Panc1 (cell line): ENCODE measurements at regions not wholly inside any gene's neighbourhood (a gene's known extent, or its start where the extent isn't known, plus 50 kb on each side); places are given as distances from the start of the nearest gene placed in this dataset.

ENCODE experiments used
- ATAC-seq: fragments of 200-7000 bp; cut with Tn5 transposase; 2 replicates; pipeline ENCODE4 v1.9.1; 2020; ENCODE audit warnings: mild to moderate bottlenecking, moderate library complexity
- BruUV-seq: library from RNA; stranded (reverse); fragments of 400-500 nt; replicated peaks from 2 replicates; lab custom pipeline; 2021; lab: Mats Ljungman, UMichigan
- CTCF ChIA-PET: fragments of 300-600 bp; sonication (Branson Sonifier 250); formaldehyde crosslinking; loops from one replicate; lab custom pipeline; 2022; ENCODE audit warnings: antibody characterized with exemption; lab: Charles Lee
- POLR2A ChIA-PET: fragments of 300-600 bp; sonication (Branson Sonifier 250); formaldehyde crosslinking; loops from one replicate; lab custom pipeline; 2022; ENCODE audit warnings: antibody characterized with exemption; lab: Charles Lee
- DNase-seq: peaks from one replicate; pipeline ENCODE4 v3.0.0-alpha.2; 2010; ENCODE audit warnings: low read depth, low spot score
- H3K27ac ChIP-seq: 2 replicates; pipeline ENCODE4 v1.5.1; 2011; ENCODE audit warnings: mild to moderate bottlenecking, low read length, inconsistent platforms
- H3K27me3 ChIP-seq: fragments of 200-500 bp; sonication (Bioruptor generic); 2 replicates; pipeline ENCODE4 v1.6.0; 2014; ENCODE audit warnings: low read length, inconsistent platforms; ENCODE audit not compliant: control insufficient read depth, insufficient read depth
- H3K36me3 ChIP-seq: fragments of 200-500 bp; sonication (Bioruptor generic); 2 replicates; pipeline ENCODE4 v1.5.1; 2014; ENCODE audit warnings: inconsistent platforms, mild to moderate bottlenecking, low read length, moderate library complexity; ENCODE audit not compliant: control insufficient read depth, insufficient read depth
- H3K4me1 ChIP-seq: 2 replicates; pipeline ENCODE4 v1.5.1; 2011; ENCODE audit warnings: inconsistent platforms, mild to moderate bottlenecking, low read length, moderate library complexity; ENCODE audit not compliant: control insufficient read depth, insufficient read depth
- H3K4me3 ChIP-seq, 2 experiments: 2 replicates each; pipeline ENCODE4 v1.5.1; 2011 to 2012; ENCODE audit warnings: low read depth in 2 of 2, low read length in 2 of 2, mild to moderate bottlenecking in 2 of 2, inconsistent platforms in 1 of 2, moderate library complexity in 1 of 2
- H3K9me3 ChIP-seq: fragments of 200-500 bp; sonication (Bioruptor generic); 2 replicates; pipeline ENCODE4 v1.5.1; 2014; ENCODE audit warnings: low read depth, mild to moderate bottlenecking, inconsistent platforms, low read length, moderate library complexity; ENCODE audit not compliant: control insufficient read depth, insufficient read depth
- CTCF ChIP-seq: fragments of 450-650 bp; IDR thresholded peaks from 2 replicates; pipeline ENCODE4 v1.5.1; 2017; ENCODE audit warnings: mild to moderate bottlenecking
- POLR2AphosphoS5 ChIP-seq: IDR thresholded peaks from 2 replicates; pipeline ENCODE4 v1.6.1; 2012; ENCODE audit warnings: mild to moderate bottlenecking, low read depth, low read length, moderate library complexity
- REST ChIP-seq, 2 experiments: IDR thresholded peaks; 2 replicates each; pipeline ENCODE4 v1.6.1; 2011 to 2012; ENCODE audit warnings: low read depth in 2 of 2, control low read depth in 1 of 2, low read length in 1 of 2, mild to moderate bottlenecking in 1 of 2, moderate library complexity in 1 of 2; ENCODE audit not compliant: insufficient read depth in 1 of 2
- SIN3A ChIP-seq: IDR thresholded peaks from 2 replicates; pipeline ENCODE4 v1.6.1; 2012; ENCODE audit warnings: low read depth, mild to moderate bottlenecking, low read length, moderate library complexity, borderline replicate concordance; ENCODE audit not compliant: insufficient read depth
- TCF7L2 ChIP-seq: IDR thresholded peaks from 2 replicates; pipeline ENCODE4 v1.6.1; 2011; ENCODE audit warnings: mild to moderate bottlenecking, low read depth, low read length, inconsistent platforms
- in situ Hi-C: cut with HindIII; loops from 2 replicates; pipeline ENCODE4 v1.10.0; 2016; ENCODE audit warnings: low sequenced_read_pairs, low pct_unique_long_range_greater_than_20kb
- intact Hi-C: fragments of 100-400 bp; cut with micrococcal nuclease; formaldehyde crosslinking; loops from one replicate; pipeline ENCODE4 v1.10.0; 2022; ENCODE audit not compliant: unreplicated experiment

GRCh38 chr10:117755659-117756014 is 213.1 kb downstream of the EMX2 start:
- ChIA-PET POLR2A (no interaction called here), CTCF (no interaction called here)
- no peak overlapping the region for H3K4me3 ChIP-seq
- no peaks in the 10 kb centered on the region for H3K9me3 ChIP-seq
- in situ Hi-C loops (no loop called here), intact Hi-C loops (no loop called here)
- no peak for ATAC-seq
- no peaks in the 10 kb centered on the region for H3K4me1 ChIP-seq
- no peak overlapping the region for H3K27ac ChIP-seq
- H3K36me3 ChIP-seq: no peaks in the 10 kb centered on the region
- no peak for TF ChIP-seq REST (IDR thresholded peaks at IDR 0.05; ENCODE audit: insufficient read depth in 1 of 2, low read depth in 2 of 2, low read length in 1 of 2)
- TF ChIP-seq CTCF: no peak
- TF ChIP-seq POLR2AphosphoS5: no peak
- TF ChIP-seq TCF7L2: no peak
- TF ChIP-seq SIN3A: no peak
- H3K27me3 ChIP-seq: peaks cover 9% of the 10 kb centered on the region
- no TSS peak for BruUV-seq
- no peak for DNase-seq

- no peak for ATAC-seq
- no peaks in the 10 kb centered on the region for H3K9me3 ChIP-seq
- in situ Hi-C loops: no loop called here
- H3K4me3 ChIP-seq: no peak overlapping the region
- ChIA-PET POLR2A (no interaction called here), CTCF (no interaction called here)
- intact Hi-C loops: no loop called here
- DNase-seq: no peak
- TF ChIP-seq TCF7L2 (no peak), REST (IDR thresholded peaks at IDR 0.05; ENCODE audit: insufficient read depth in 1 of 2, low read depth in 2 of 2, low read length in 1 of 2) (no peak), SIN3A (no peak), CTCF (no peak), POLR2AphosphoS5 (no peak)
- H3K36me3 ChIP-seq: no peaks in the 10 kb centered on the region
- H3K4me1 ChIP-seq: no peaks in the 10 kb centered on the region
- peaks cover 14% of the 10 kb centered on the region for H3K27me3 ChIP-seq
- BruUV-seq: no TSS peak
- H3K27ac ChIP-seq: no peak overlapping the region
Observed at GRCh38 chr10:117757086-117757720, 214.7 kb downstream of the EMX2 start.
